SK-N-SH (cell line): ENCODE measurements at regions not wholly inside any gene's neighbourhood (a gene's known extent, or its start where the extent isn't known, plus 50 kb on each side); places are given as distances from the start of the nearest gene placed in this dataset.

ENCODE experiments used
- CTCF ChIA-PET: fragments of 300-600, 350-600 bp; formaldehyde crosslinking; extraction: SDS; loops from one replicate; lab custom pipeline; 2021; lab: Yijun Ruan, JAX
- POLR2A ChIA-PET: fragments of 350-600 bp; sonication (Branson Sonifier 250); formaldehyde crosslinking; extraction: SDS; loops from one replicate; lab custom pipeline; 2020; ENCODE audit warnings: antibody characterized with exemption, inconsistent platforms; lab: Yijun Ruan, JAX
- DNase-seq: peaks from one replicate; pipeline ENCODE4 v3.0.0; 2012
- H2AFZ ChIP-seq: fragments of 200-600 bp; sonication (generic); 2 replicates; pipeline ENCODE4 v1.8.1; 2016; ENCODE audit warnings: antibody characterized with exemption, mild to moderate bottlenecking, low read depth
- H3F3A ChIP-seq: fragments of 200-600 bp; sonication (generic); replicated peaks from 2 replicates; pipeline ENCODE3; 2016; ENCODE audit warnings: antibody characterized with exemption, mild to moderate bottlenecking; ENCODE audit not compliant: insufficient read depth
- H3K27ac ChIP-seq, 2 experiments: fragments of 200-500 bp in 1 of 2; fragments of 200-600 bp in 1 of 2; sonication (Bioruptor generic) in 1 of 2; sonication (generic), shearing (Covaris generic) in 1 of 2; 2 replicates each; pipeline versions ENCODE4 v1.5.1 to v1.6.1; 2014 to 2016; ENCODE audit warnings: low read depth in 2 of 2, inconsistent platforms in 1 of 2, low read length in 1 of 2, mild to moderate bottlenecking in 1 of 2, mixed read lengths in 1 of 2
- H3K27me3 ChIP-seq: fragments of 200-600 bp; sonication (generic), shearing (Covaris generic); 2 replicates; pipeline ENCODE4 v1.6.1; 2016; ENCODE audit warnings: mixed run types; ENCODE audit not compliant: insufficient read depth
- H3K36me3 ChIP-seq, 2 experiments: fragments of 200-500 bp in 1 of 2; fragments of 200-600 bp in 1 of 2; sonication (Bioruptor generic) in 1 of 2; sonication (generic) in 1 of 2; replicated peaks in 1 of 2; 2 replicates each; pipeline versions ENCODE3 to v1.5.1; 2014 to 2016; ENCODE audit warnings: low read length in 1 of 2, mild to moderate bottlenecking in 1 of 2; ENCODE audit not compliant: insufficient read depth in 2 of 2, control insufficient read depth in 1 of 2
- H3K4me1 ChIP-seq, 2 experiments: fragments of 200-500 bp in 1 of 2; fragments of 200-600 bp in 1 of 2; sonication (Bioruptor generic) in 1 of 2; sonication (generic), shearing (Covaris generic) in 1 of 2; 2 replicates each; pipeline versions ENCODE4 v1.5.1 to v1.6.1; 2014 to 2016; ENCODE audit warnings: low read depth in 1 of 2, low read length in 1 of 2, mixed run types in 1 of 2; ENCODE audit not compliant: insufficient read depth in 2 of 2, control insufficient read depth in 1 of 2
- H3K4me2 ChIP-seq: fragments of 200-600 bp; sonication (generic), shearing (Covaris generic); 2 replicates; pipeline ENCODE4 v1.6.1; 2017; ENCODE audit warnings: mixed run types
- H3K4me3 ChIP-seq, 2 experiments: fragments of 200-500 bp in 1 of 2; fragments of 200-600 bp in 1 of 2; sonication (Bioruptor generic) in 1 of 2; sonication (generic), shearing (Covaris generic) in 1 of 2; 2 replicates each; pipeline versions ENCODE4 v1.5.1 to v1.8.1; 2014 to 2016; ENCODE audit warnings: low read depth in 2 of 2, inconsistent platforms in 1 of 2, low read length in 1 of 2, mild to moderate bottlenecking in 1 of 2, mixed read lengths in 1 of 2, moderate library complexity in 1 of 2
- H3K79me2 ChIP-seq: fragments of 200-600 bp; sonication (generic); 2 replicates; pipeline ENCODE4 v1.8.1; 2017; ENCODE audit warnings: mild to moderate bottlenecking; ENCODE audit not compliant: insufficient read depth
- H3K9ac ChIP-seq: fragments of 200-600 bp; sonication (generic); 2 replicates; pipeline ENCODE4 v1.6.1; 2017; ENCODE audit warnings: mixed run types
- H3K9me2 ChIP-seq: fragments of 200-600 bp; sonication (generic); 2 replicates; pipeline ENCODE4 v1.6.1; 2017; ENCODE audit warnings: mixed run types
- H3K9me3 ChIP-seq: fragments of 200-600 bp; sonication (generic); 2 replicates; pipeline ENCODE4 v1.6.1; 2017; ENCODE audit warnings: mixed run types, mild to moderate bottlenecking, moderate library complexity
- H4K20me1 ChIP-seq: fragments of 200-600 bp; sonication (generic); 2 replicates; pipeline ENCODE4 v1.6.1; 2017; ENCODE audit warnings: mild to moderate bottlenecking, mixed run types; ENCODE audit not compliant: insufficient read depth
- EP300 ChIP-seq, 2 experiments: IDR thresholded peaks; 2 replicates each; pipeline versions ENCODE4 v1.4.0 to v1.6.1; 2012; ENCODE audit warnings: borderline replicate concordance in 1 of 2, low read depth in 1 of 2, low read length in 1 of 2
- FOXM1 ChIP-seq: IDR thresholded peaks from 2 replicates; pipeline ENCODE4 v1.4.0; 2012; ENCODE audit warnings: low read depth, mild to moderate bottlenecking
- MEF2A ChIP-seq: IDR thresholded peaks from 2 replicates; pipeline ENCODE4 v1.4.0; 2012; ENCODE audit warnings: low read depth, borderline replicate concordance
- NFIC ChIP-seq: IDR thresholded peaks from 2 replicates; pipeline ENCODE4 v1.4.0; 2012; ENCODE audit warnings: borderline replicate concordance
- NRF1 ChIP-seq: IDR thresholded peaks from 2 replicates; pipeline ENCODE4 v1.6.1; 2012; ENCODE audit warnings: low read depth, mild to moderate bottlenecking, low read length
- PBX3 ChIP-seq: IDR thresholded peaks from 2 replicates; pipeline ENCODE4; 2012
- TAF1 ChIP-seq: IDR thresholded peaks from 2 replicates; pipeline ENCODE4 v1.6.1; 2012; ENCODE audit warnings: low read depth, mild to moderate bottlenecking, low read length, moderate library complexity, borderline replicate concordance
- YY1 ChIP-seq: IDR thresholded peaks from 2 replicates; pipeline ENCODE4 v1.4.0; 2012; ENCODE audit warnings: low read depth, mild to moderate bottlenecking
- ZBTB33 ChIP-seq: IDR thresholded peaks from 2 replicates; pipeline ENCODE4 v1.4.0; 2012; ENCODE audit warnings: low read depth, borderline replicate concordance
- TF ChIP-seq, protein P1 (sequence below): IDR thresholded peaks from 2 replicates; pipeline ENCODE4 v1.4.0; 2012; ENCODE audit warnings: low read depth, borderline replicate concordance

GRCh38 chr6:9632026-9632425 is 782.8 kb downstream of the TFAP2A start:
- no peaks in the 10 kb centered on the region for H3F3A ChIP-seq
- POLR2A ChIA-PET: no interaction called here
- CTCF ChIA-PET: no interaction called here
- no peak for TF ChIP-seq YY1
- no peak for TF ChIP-seq TAF1
- no peak for TF ChIP-seq MEF2A
- no peak for TF ChIP-seq ZBTB33
- TF ChIP-seq, protein P1, sequence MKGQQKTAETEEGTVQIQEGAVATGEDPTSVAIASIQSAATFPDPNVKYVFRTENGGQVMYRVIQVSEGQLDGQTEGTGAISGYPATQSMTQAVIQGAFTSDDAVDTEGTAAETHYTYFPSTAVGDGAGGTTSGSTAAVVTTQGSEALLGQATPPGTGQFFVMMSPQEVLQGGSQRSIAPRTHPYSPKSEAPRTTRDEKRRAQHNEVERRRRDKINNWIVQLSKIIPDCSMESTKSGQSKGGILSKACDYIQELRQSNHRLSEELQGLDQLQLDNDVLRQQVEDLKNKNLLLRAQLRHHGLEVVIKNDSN: no peak
- no peak for TF ChIP-seq PBX3
- H2AFZ ChIP-seq: no peak overlapping the region
- no peaks in the 10 kb centered on the region for H4K20me1 ChIP-seq
- H3K4me3 ChIP-seq: no peak overlapping the region
- H3K27me3 ChIP-seq: no peaks in the 10 kb centered on the region
- H3K27ac ChIP-seq: no peak overlapping the region
- no peaks in the 10 kb centered on the region for H3K79me2 ChIP-seq
- no peak overlapping the region for H3K4me2 ChIP-seq
- DNase-seq: no peak
- H3K4me1 ChIP-seq: no peaks in the 10 kb centered on the region
- H3K9me3 ChIP-seq: no peaks in the 10 kb centered on the region; the same call in 1 of the 2 replicates
- H3K9me2 ChIP-seq: no peaks in the 10 kb centered on the region
- no peak overlapping the region for H3K9ac ChIP-seq
- no peaks in the 10 kb centered on the region for H3K36me3 ChIP-seq

- TF ChIP-seq NFIC (no peak), ZBTB33 (no peak), NRF1 (no peak), FOXM1 (no peak), EP300 (IDR thresholded peaks at IDR 0.05; ENCODE audit: borderline replicate concordance in 1 of 2, low read depth in 1 of 2, low read length in 1 of 2) (no peak), TAF1 (no peak)
- ChIA-PET CTCF (no interaction called here), POLR2A (no interaction called here)
- Histone ChIP-seq H3K9me3 (no peaks in the 10 kb centered on the region; the same call in 1 of the 2 replicates), H3K4me3 (no peak overlapping the region), H4K20me1 (no peaks in the 10 kb centered on the region), H3F3A (peaks cover 8% of the 10 kb centered on the region), H2AFZ (no peak overlapping the region), H3K4me1 (0 out of 4 replicates have a peak, but pooled peaks cover 0 to under 1% of the 10 kb centered on the region in 2 experiments), H3K27ac (no peak overlapping the region), H3K9me2 (no peaks in the 10 kb centered on the region), H3K36me3 (no peaks in the 10 kb centered on the region), H3K27me3 (no peaks in the 10 kb centered on the region), H3K4me2 (no peak overlapping the region), H3K79me2 (no peaks in the 10 kb centered on the region), H3K9ac (no peak overlapping the region)
- DNase-seq: no peak
Observed at GRCh38 chr6:9628819-9629218, 786.1 kb downstream of the TFAP2A start.
